Activated CD4-positive, alpha-beta memory T cell treated with anti-CD3 and anti-CD28 coated beads, Interleukin-2, amount 10 ng/mL, durations not matched to agents 7 days and 5 days (primary cell): ENCODE measurements at regions not wholly inside any gene's neighbourhood (a gene's known extent, or its start where the extent isn't known, plus 50 kb on each side); places are given as distances from the start of the nearest gene placed in this dataset.

ENCODE experiments used
- CTCF ChIA-PET: fragments of 350-600 bp; sonication (Branson Sonifier 250); formaldehyde crosslinking; loops from one replicate; lab custom pipeline; 2021; ENCODE audit warnings: antibody characterized with exemption, inconsistent platforms; lab: Charles Lee
- POLR2A ChIA-PET: fragments of 350-600 bp; sonication (Branson Sonifier 250); formaldehyde crosslinking; loops from one replicate; lab custom pipeline; 2021; ENCODE audit warnings: antibody characterized with exemption; lab: Charles Lee
- DNase-seq: peaks from one replicate; pipeline ENCODE4 v3.0.0-alpha.2; 2020
- H3K27ac Mint-ChIP-seq: one replicate; pipeline ENCODE4 v1.8.0; 2021; ENCODE audit warnings: mild to moderate bottlenecking, mixed read lengths
- H3K27me3 Mint-ChIP-seq: one replicate; pipeline ENCODE4 v1.8.0; 2021; ENCODE audit warnings: mixed read lengths
- H3K36me3 Mint-ChIP-seq: one replicate; pipeline ENCODE4 v1.8.0; 2021; ENCODE audit warnings: low read depth, mixed read lengths
- H3K4me1 Mint-ChIP-seq: one replicate; pipeline ENCODE4 v1.8.0; 2021; ENCODE audit warnings: mixed read lengths
- H3K4me3 Mint-ChIP-seq: one replicate; pipeline ENCODE4 v1.8.0; 2021; ENCODE audit warnings: mild to moderate bottlenecking, mixed read lengths
- H3K9me3 Mint-ChIP-seq: one replicate; pipeline ENCODE4 v1.8.0; 2021; ENCODE audit warnings: mixed read lengths

DNA sequence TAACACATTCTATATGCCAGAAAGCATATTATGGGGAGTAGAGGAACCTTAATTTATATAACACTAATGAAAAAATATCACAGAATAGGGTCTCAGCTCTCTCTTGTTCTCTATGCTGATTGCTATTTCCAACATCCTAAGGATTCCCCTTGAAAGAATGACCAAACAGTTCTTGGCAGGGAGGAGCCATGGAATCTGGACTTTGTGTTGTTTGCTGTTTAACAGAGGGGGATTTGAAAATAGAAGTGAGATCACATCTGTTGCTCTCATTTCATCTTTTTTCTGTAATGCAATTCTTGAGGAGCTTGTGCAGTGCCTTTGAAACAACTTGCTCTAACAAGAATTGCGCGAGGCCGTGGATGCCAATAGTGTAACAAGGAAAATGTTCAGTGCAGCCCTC lies 755.3 kb downstream of the TLE1 start:
- Mint-ChIP-seq H3K27ac (no peak overlapping the region), H3K36me3 (no peaks in the 10 kb centered on the region), H3K27me3 (no peaks in the 10 kb centered on the region), H3K9me3 (peaks cover 2% of the 10 kb centered on the region), H3K4me1 (no peaks in the 10 kb centered on the region), H3K4me3 (no peak overlapping the region)
- no peak for DNase-seq
- POLR2A ChIA-PET, result no interaction called here
- CTCF ChIA-PET, result no interaction called here

DNA sequence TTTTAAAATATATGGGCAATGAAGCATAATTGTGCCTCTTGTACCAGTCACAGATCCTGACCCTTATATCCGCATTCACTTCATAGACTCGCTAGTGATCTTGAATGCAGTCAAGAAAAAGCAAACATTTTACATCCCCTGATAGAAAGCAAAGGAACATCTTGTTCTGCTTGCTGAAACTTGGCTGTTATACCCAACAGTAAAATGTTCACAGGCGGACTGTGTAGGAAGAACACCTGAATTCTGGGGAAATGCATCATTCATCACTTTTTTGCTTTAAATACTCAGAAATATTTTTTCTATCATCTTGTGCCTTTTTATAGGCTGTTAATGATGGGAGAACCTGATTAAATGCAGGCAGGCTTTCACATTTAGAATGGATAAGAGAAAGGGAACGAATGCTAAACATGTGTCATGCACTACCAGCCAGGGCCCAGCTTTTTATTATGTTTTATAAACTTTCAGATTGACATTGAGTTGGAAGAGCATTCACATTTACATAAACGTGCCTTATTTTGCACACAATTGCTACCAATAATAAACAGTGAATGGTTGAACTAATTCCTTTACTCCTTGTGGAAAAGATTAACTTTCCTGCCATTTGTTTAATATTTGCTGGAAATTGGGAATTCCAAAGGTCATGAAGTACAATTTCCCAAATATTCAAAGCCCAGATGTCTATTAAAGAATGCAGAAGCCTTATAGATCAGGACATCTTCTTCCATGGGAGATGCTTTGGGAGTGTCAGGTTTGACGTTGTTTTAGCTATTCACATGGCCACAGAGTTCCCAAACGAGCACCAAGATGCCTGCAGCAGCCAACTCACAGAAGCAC lies 756.2 kb downstream of the TLE1 start:
- Mint-ChIP-seq H3K4me3 (no peak overlapping the region), H3K4me1 (no peaks in the 10 kb centered on the region), H3K9me3 (peaks cover 2% of the 10 kb centered on the region), H3K27me3 (no peaks in the 10 kb centered on the region), H3K36me3 (no peaks in the 10 kb centered on the region), H3K27ac (no peak overlapping the region)
- ChIA-PET CTCF (no interaction called here), POLR2A (no interaction called here)
- DNase-seq, result no peak

GRCh38 chr9:80932181-80932580 lies 757.2 kb downstream of the TLE1 start:
- no peak overlapping the region for H3K4me3 Mint-ChIP-seq
- H3K27me3 Mint-ChIP-seq, result no peaks in the 10 kb centered on the region
- ChIA-PET POLR2A (no interaction called here), CTCF (no interaction called here)
- no peaks in the 10 kb centered on the region for H3K4me1 Mint-ChIP-seq
- H3K36me3 Mint-ChIP-seq, result no peaks in the 10 kb centered on the region
- no peak overlapping the region for H3K27ac Mint-ChIP-seq
- DNase-seq, result no peak
- peaks cover 2% of the 10 kb centered on the region for H3K9me3 Mint-ChIP-seq

- no peak for DNase-seq
- Mint-ChIP-seq H3K4me3 (no peak overlapping the region), H3K27ac (no peak overlapping the region), H3K27me3 (no peaks in the 10 kb centered on the region), H3K4me1 (no peaks in the 10 kb centered on the region), H3K9me3 (peaks cover 2% of the 10 kb centered on the region), H3K36me3 (no peaks in the 10 kb centered on the region)
- ChIA-PET POLR2A (no interaction called here), CTCF (no interaction called here)
Measured at GRCh38 chr9:80931163-80931562, 758.2 kb downstream of the TLE1 start.

GRCh38 chr9:80928697-80929096 lies 760.6 kb downstream of the TLE1 start:
- no peak overlapping the region for H3K27ac Mint-ChIP-seq
- no peaks in the 10 kb centered on the region for H3K36me3 Mint-ChIP-seq
- CTCF ChIA-PET, result no interaction called here
- H3K9me3 Mint-ChIP-seq, result peaks cover 2% of the 10 kb centered on the region
- no peaks in the 10 kb centered on the region for H3K4me1 Mint-ChIP-seq
- no peaks in the 10 kb centered on the region for H3K27me3 Mint-ChIP-seq
- no peak for DNase-seq
- no peak overlapping the region for H3K4me3 Mint-ChIP-seq
- POLR2A ChIA-PET, result no interaction called here

GRCh38 chr9:80926611-80927010 lies 762.7 kb downstream of the TLE1 start:
- Mint-ChIP-seq H3K9me3 (peaks cover 7% of the 10 kb centered on the region), H3K27me3 (no peaks in the 10 kb centered on the region), H3K36me3 (no peaks in the 10 kb centered on the region), H3K4me3 (no peak overlapping the region), H3K4me1 (no peaks in the 10 kb centered on the region), H3K27ac (no peak overlapping the region)
- POLR2A ChIA-PET, result no interaction called here
- DNase-seq, result no peak
- CTCF ChIA-PET, result no interaction called here

GRCh38 chr9:80922544-80922943 lies 766.8 kb downstream of the TLE1 start:
- ChIA-PET POLR2A (no interaction called here), CTCF (no interaction called here)
- no peak for DNase-seq
- no peak overlapping the region for H3K27ac Mint-ChIP-seq
- H3K36me3 Mint-ChIP-seq, result no peaks in the 10 kb centered on the region
- H3K4me3 Mint-ChIP-seq, result no peak overlapping the region
- H3K9me3 Mint-ChIP-seq, result peaks cover 19% of the 10 kb centered on the region
- no peaks in the 10 kb centered on the region for H3K4me1 Mint-ChIP-seq
- no peaks in the 10 kb centered on the region for H3K27me3 Mint-ChIP-seq

GRCh38 chr9:80906728-80907127 lies 782.6 kb downstream of the TLE1 start:
- POLR2A ChIA-PET, result no interaction called here
- CTCF ChIA-PET, result no interaction called here

GRCh38 chr9:80899208-80899607 lies 790.1 kb downstream of the TLE1 start:
- POLR2A ChIA-PET, result no interaction called here
- Mint-ChIP-seq H3K4me3 (no peak overlapping the region), H3K36me3 (no peaks in the 10 kb centered on the region), H3K27ac (no peak overlapping the region), H3K4me1 (no peaks in the 10 kb centered on the region), H3K27me3 (no peaks in the 10 kb centered on the region), H3K9me3 (peaks cover 6% of the 10 kb centered on the region)
- DNase-seq, result no peak
- CTCF ChIA-PET, result no interaction called here

More at GRCh38 chr9:80906728-80907127, 782.6 kb downstream of the TLE1 start:
- Mint-ChIP-seq H3K4me1 (no peaks in the 10 kb centered on the region), H3K27ac (no peak overlapping the region), H3K4me3 (no peak overlapping the region), H3K9me3 (peaks cover 7% of the 10 kb centered on the region), H3K36me3 (no peaks in the 10 kb centered on the region), H3K27me3 (no peaks in the 10 kb centered on the region)
- DNase-seq, result no peak

DNA sequence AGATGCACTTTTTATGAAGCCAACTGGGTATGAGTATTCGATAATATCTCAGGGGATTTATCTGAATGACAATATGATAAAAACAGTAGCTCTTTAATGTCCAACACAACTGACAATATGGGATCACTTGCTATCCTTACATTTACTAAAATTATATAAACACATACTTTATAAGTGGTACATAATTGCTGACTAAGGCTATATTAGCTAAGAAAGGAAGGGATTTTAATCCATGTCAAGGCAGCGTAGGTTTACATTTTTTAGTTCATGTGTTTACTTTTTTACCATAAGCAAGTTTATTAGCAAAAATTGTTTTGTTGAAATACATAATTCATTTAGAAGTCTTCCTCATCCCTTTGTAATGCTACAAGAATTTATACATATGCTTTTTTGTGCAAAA lies 796.2 kb downstream of the TLE1 start:
- no peaks in the 10 kb centered on the region for H3K27me3 Mint-ChIP-seq
- H3K36me3 Mint-ChIP-seq, result no peaks in the 10 kb centered on the region
- ChIA-PET CTCF (no interaction called here), POLR2A (no interaction called here)
- no peak overlapping the region for H3K4me3 Mint-ChIP-seq
- peaks cover 15% of the 10 kb centered on the region for H3K9me3 Mint-ChIP-seq
- no peaks in the 10 kb centered on the region for H3K4me1 Mint-ChIP-seq
- no peak for DNase-seq
- no peak overlapping the region for H3K27ac Mint-ChIP-seq

- DNase-seq, result no peak
- Mint-ChIP-seq H3K27me3 (no peaks in the 10 kb centered on the region), H3K9me3 (peaks cover 15% of the 10 kb centered on the region), H3K4me3 (no peak overlapping the region), H3K27ac (no peak overlapping the region), H3K4me1 (no peaks in the 10 kb centered on the region), H3K36me3 (no peaks in the 10 kb centered on the region)
- POLR2A ChIA-PET, result no interaction called here
- CTCF ChIA-PET, result no interaction called here
Measured at GRCh38 chr9:80892703-80893102, 796.6 kb downstream of the TLE1 start.

DNA sequence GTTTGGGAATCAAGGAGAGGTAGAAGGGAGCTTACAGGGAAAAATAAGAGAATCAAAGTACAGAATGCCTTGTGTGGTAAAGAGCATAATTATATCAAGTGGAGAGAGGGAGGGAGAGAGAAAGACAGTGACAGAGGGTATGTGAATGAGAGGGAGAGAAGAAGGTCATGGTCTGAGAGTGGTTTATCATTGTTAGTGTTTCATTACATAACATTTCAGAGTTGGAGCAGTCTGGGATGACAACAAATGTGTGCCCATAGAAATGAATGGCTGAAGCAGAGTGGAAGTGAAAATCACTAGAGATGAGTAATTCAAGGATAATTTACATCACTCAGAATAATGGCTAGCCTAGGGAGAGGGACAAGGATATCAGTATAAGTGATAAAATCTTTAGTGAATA lies 799.2 kb downstream of the TLE1 start:
- no peak for DNase-seq
- peaks cover 12% of the 10 kb centered on the region for H3K9me3 Mint-ChIP-seq
- ChIA-PET POLR2A (no interaction called here), CTCF (no interaction called here)
- no peaks in the 10 kb centered on the region for H3K4me1 Mint-ChIP-seq
- H3K27ac Mint-ChIP-seq, result no peak overlapping the region
- no peaks in the 10 kb centered on the region for H3K36me3 Mint-ChIP-seq
- no peaks in the 10 kb centered on the region for H3K27me3 Mint-ChIP-seq
- no peak overlapping the region for H3K4me3 Mint-ChIP-seq

DNA sequence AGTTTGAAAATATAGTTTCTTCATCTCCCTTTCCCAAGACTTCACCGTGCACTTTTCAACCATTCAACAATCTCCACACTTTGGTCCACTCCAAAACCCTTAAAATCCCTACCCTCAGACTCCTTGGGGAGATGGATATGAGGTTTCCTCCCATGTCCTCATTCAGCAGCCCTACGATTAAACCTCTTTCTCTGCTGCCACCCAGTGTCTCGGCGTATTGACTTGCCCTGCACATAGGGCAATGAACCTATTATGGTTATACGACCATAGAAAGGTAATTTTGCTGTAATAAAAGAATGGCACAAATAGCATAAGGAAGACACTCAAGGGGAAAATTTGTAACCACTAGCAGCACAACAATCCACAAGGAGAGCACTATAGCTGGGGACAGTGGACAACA lies 803.5 kb downstream of the TLE1 start:
- H3K36me3 Mint-ChIP-seq, result no peaks in the 10 kb centered on the region
- H3K4me1 Mint-ChIP-seq, result no peaks in the 10 kb centered on the region
- ChIA-PET POLR2A (no interaction called here), CTCF (no interaction called here)
- H3K9me3 Mint-ChIP-seq, result peaks cover 2% of the 10 kb centered on the region
- H3K4me3 Mint-ChIP-seq, result no peak overlapping the region
- no peaks in the 10 kb centered on the region for H3K27me3 Mint-ChIP-seq
- DNase-seq, result no peak
- H3K27ac Mint-ChIP-seq, result no peak overlapping the region

GRCh38 chr9:80883826-80884579 lies 805.3 kb downstream of the TLE1 start:
- H3K27ac Mint-ChIP-seq, result no peak overlapping the region
- H3K36me3 Mint-ChIP-seq, result no peaks in the 10 kb centered on the region
- H3K4me1 Mint-ChIP-seq, result no peaks in the 10 kb centered on the region
- no peaks in the 10 kb centered on the region for H3K27me3 Mint-ChIP-seq
- H3K9me3 Mint-ChIP-seq, result peaks cover 2% of the 10 kb centered on the region
- no peak for DNase-seq
- no peak overlapping the region for H3K4me3 Mint-ChIP-seq
- POLR2A ChIA-PET, result no interaction called here
- CTCF ChIA-PET, result no interaction called here
